IMR-90 (cell line): ENCODE measurements at regions not wholly inside any gene's neighbourhood (a gene's known extent, or its start where the extent isn't known, plus 50 kb on each side); places are given as distances from the start of the nearest gene placed in this dataset.

Source experiments
- ATAC-seq: fragments of 200-7000 bp; cut with Tn5 transposase; 2 replicates; pipeline ENCODE4 v1.9.1; 2020; ENCODE audit warnings: low read depth, mild to moderate bottlenecking, moderate library complexity
- BruUV-seq: library from RNA; stranded (reverse); fragments of 400-500 nt; replicated peaks from 2 replicates; lab custom pipeline; 2021; lab: Mats Ljungman, UMichigan
- CTCF ChIA-PET: fragments of 300-600 bp; formaldehyde crosslinking; extraction: SDS; loops from one replicate; lab custom pipeline; 2021; ENCODE audit warnings: antibody characterized with exemption; lab: Yijun Ruan, JAX
- POLR2A ChIA-PET: fragments of 300-600 bp; sonication (Branson Sonifier 250); formaldehyde crosslinking; loops from one replicate; lab custom pipeline; 2022; ENCODE audit warnings: antibody characterized with exemption; ENCODE audit not compliant: unreplicated experiment; lab: Charles Lee
- DNase-seq: peaks from one replicate; pipeline ENCODE4 v3.0.0; 2013
- H2AFZ ChIP-seq: replicated peaks from 2 replicates; pipeline ENCODE3; 2013; ENCODE audit warnings: low read length, mild to moderate bottlenecking; ENCODE audit not compliant: poor library complexity
- H2AK5ac ChIP-seq: 2 replicates; pipeline ENCODE4 v1.6.1; 2013; ENCODE audit warnings: low read depth, low read length, inconsistent platforms
- H2AK9ac ChIP-seq: replicated peaks from 2 replicates; pipeline ENCODE3; 2013; ENCODE audit warnings: mild to moderate bottlenecking, low read depth, low read length, moderate library complexity; ENCODE audit not compliant: poor library complexity
- H2BK120ac ChIP-seq: 2 replicates; pipeline ENCODE4 v1.6.1; 2013; ENCODE audit warnings: low read depth, low read length, inconsistent platforms
- H2BK15ac ChIP-seq: 3 replicates; pipeline ENCODE4 v1.6.1; 2013; ENCODE audit warnings: low read depth, low read length, inconsistent platforms
- H2BK20ac ChIP-seq: 2 replicates; pipeline ENCODE4 v1.6.1; 2013; ENCODE audit warnings: low read depth, mild to moderate bottlenecking, inconsistent platforms, low read length, moderate library complexity
- H2BK5ac ChIP-seq: 2 replicates; pipeline ENCODE4 v1.6.1; 2013; ENCODE audit warnings: mild to moderate bottlenecking, low read depth, low read length, inconsistent platforms; ENCODE audit not compliant: poor library complexity, severe bottlenecking
- H3K14ac ChIP-seq: replicated peaks from 2 replicates; pipeline ENCODE4 v1.6.1; 2013; ENCODE audit warnings: low read depth, low read length, inconsistent platforms
- H3K18ac ChIP-seq: 2 replicates; pipeline ENCODE4 v1.6.1; 2013; ENCODE audit warnings: low read depth, low read length, control low read depth
- H3K23ac ChIP-seq: 2 replicates; pipeline ENCODE4 v1.6.1; 2013; ENCODE audit warnings: low read depth, low read length, inconsistent platforms
- H3K27ac ChIP-seq: 2 replicates; pipeline ENCODE4 v1.5.1; 2013; ENCODE audit warnings: mild to moderate bottlenecking, control low read depth, low read length; ENCODE audit not compliant: insufficient read depth
- H3K27me3 ChIP-seq: 2 replicates; pipeline ENCODE4 v1.6.1; 2013; ENCODE audit warnings: low read length; ENCODE audit not compliant: control insufficient read depth, insufficient read depth
- H3K36me3 ChIP-seq: 2 replicates; pipeline ENCODE4 v1.6.1; 2013; ENCODE audit warnings: low read length, mixed read lengths; ENCODE audit not compliant: control insufficient read depth, insufficient read depth
- H3K4ac ChIP-seq: 2 replicates; pipeline ENCODE4 v1.6.1; 2013; ENCODE audit warnings: low read depth, low read length, inconsistent platforms
- H3K4me1 ChIP-seq: 2 replicates; pipeline ENCODE4 v1.6.1; 2013; ENCODE audit warnings: low read length, mixed read lengths; ENCODE audit not compliant: control insufficient read depth, insufficient read depth
- H3K4me2 ChIP-seq: 2 replicates; pipeline ENCODE4 v1.6.1; 2013; ENCODE audit warnings: low read depth, mild to moderate bottlenecking, control low read depth, low read length, moderate library complexity
- H3K4me3 ChIP-seq: 2 replicates; pipeline ENCODE4 v1.5.1; 2013; ENCODE audit warnings: low read depth, mild to moderate bottlenecking, control low read depth, low read length, moderate library complexity; ENCODE audit not compliant: insufficient read depth
- H3K56ac ChIP-seq: 2 replicates; pipeline ENCODE4 v1.6.1; 2013; ENCODE audit warnings: low read length, inconsistent platforms; ENCODE audit not compliant: insufficient read depth; ENCODE audit errors: extremely low read depth
- H3K79me1 ChIP-seq, 2 experiments: 2 replicates each; pipeline ENCODE4 v1.6.1; 2013; ENCODE audit warnings: low read length in 2 of 2, inconsistent platforms in 1 of 2, low read depth in 1 of 2
- H3K9ac ChIP-seq: 2 replicates; pipeline ENCODE4 v1.6.1; 2013; ENCODE audit warnings: low read depth, low read length, control low read depth
- H3K9me1 ChIP-seq: 2 replicates; pipeline ENCODE4 v1.6.1; 2013; ENCODE audit warnings: low read length, inconsistent platforms; ENCODE audit not compliant: insufficient read depth
- H3K9me3 ChIP-seq: 2 replicates; pipeline ENCODE4 v1.6.1; 2013; ENCODE audit warnings: low read length; ENCODE audit not compliant: control insufficient read depth, insufficient read depth
- H4K20me1 ChIP-seq: 2 replicates; pipeline ENCODE4 v1.6.1; 2013; ENCODE audit warnings: low read length, inconsistent platforms; ENCODE audit not compliant: insufficient read depth
- H4K5ac ChIP-seq: 2 replicates; pipeline ENCODE4 v1.6.1; 2013; ENCODE audit warnings: mild to moderate bottlenecking, low read depth, low read length, control low read depth
- H4K8ac ChIP-seq, 2 experiments: 2 replicates each; pipeline ENCODE4 v1.6.1; 2013; ENCODE audit warnings: low read depth in 2 of 2, low read length in 2 of 2, control low read depth in 1 of 2, inconsistent platforms in 1 of 2
- H4K91ac ChIP-seq: 2 replicates; pipeline ENCODE4 v1.6.1; 2013; ENCODE audit warnings: low read depth, low read length, inconsistent platforms; ENCODE audit not compliant: insufficient read depth
- FOS ChIP-seq: fragments of 150-350 bp; IDR thresholded peaks from 2 replicates; pipeline ENCODE4 v1.6.1; 2016; ENCODE audit warnings: low read depth, low read length
- MAFK ChIP-seq: IDR thresholded peaks from 2 replicates; pipeline ENCODE4 v1.6.1; 2012; ENCODE audit warnings: low read depth, low read length, improper control_type of control experiment
- RAD21 ChIP-seq: IDR thresholded peaks from 2 replicates; pipeline ENCODE4 v1.6.1; 2012; ENCODE audit warnings: low read length, improper control_type of control experiment
- dilution Hi-C: fragments of 300-500 bp; cut with HindIII; formaldehyde crosslinking; loops from one replicate; pipeline ENCODE4 v1.14.3; 2018; ENCODE audit warnings: low sequenced_read_pairs; ENCODE audit not compliant: unreplicated experiment
- in situ Hi-C: fragments of 300-500 bp; cut with MboI; formaldehyde crosslinking; loops from 3 replicates; pipeline ENCODE4 v1.14.3; 2019; ENCODE audit warnings: low sequenced_read_pairs, inconsistent platforms, mixed read lengths
- intact Hi-C: fragments of 100-400 bp; cut with micrococcal nuclease; formaldehyde crosslinking; loops from 2 replicates; pipeline ENCODE4 v1.10.0; 2022

DNA sequence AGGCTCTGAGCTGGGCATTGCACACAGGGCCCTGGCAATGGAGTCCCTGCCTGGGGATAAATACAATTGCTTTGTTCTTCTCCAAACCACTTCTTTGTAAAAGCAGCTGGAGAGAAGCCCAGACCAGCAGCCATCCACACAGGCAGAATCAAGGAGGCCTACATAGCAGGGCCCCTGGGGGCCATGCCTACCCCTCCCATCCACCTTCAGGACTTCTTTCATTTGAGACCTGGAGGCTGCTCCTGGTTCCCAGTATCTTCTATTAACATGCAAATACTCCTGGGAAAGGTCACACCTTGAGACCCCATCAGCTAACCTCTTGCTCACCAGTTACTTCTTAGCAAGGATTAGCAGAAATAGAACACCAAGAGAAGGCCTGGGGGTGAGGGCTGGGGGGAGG, 511.1 kb downstream of the SOX6 start:
- dilution Hi-C loops = no loop called here
- Histone ChIP-seq H3K9me3 (no peaks in the 10 kb centered on the region), H3K56ac (no peak overlapping the region), H2BK15ac (no peak overlapping the region), H2BK120ac (no peak overlapping the region), H3K4ac (no peak overlapping the region), H2AK5ac (no peak overlapping the region), H3K27ac (no peak overlapping the region), H3K27me3 (no peaks in the 10 kb centered on the region), H2BK5ac (no peak overlapping the region), H4K5ac (no peak overlapping the region), H3K14ac (no peak overlapping the region), H4K91ac (no peak overlapping the region), H3K9ac (no peak overlapping the region), H3K36me3 (no peaks in the 10 kb centered on the region), H4K20me1 (no peaks in the 10 kb centered on the region), H3K79me1 (no peaks in the 10 kb centered on the region), H2BK20ac (no peak overlapping the region), H3K18ac (no peak overlapping the region), H2AK9ac (no peak overlapping the region), H3K4me2 (no peak overlapping the region), H2AFZ (no peak overlapping the region), H3K9me1 (no peaks in the 10 kb centered on the region), H3K23ac (no peak overlapping the region), H3K4me1 (no peaks in the 10 kb centered on the region; the same call in 1 of the 2 replicates), H4K8ac (no peak overlapping the region), H3K4me3 (no peak overlapping the region)
- in situ Hi-C loops = no loop called here
- no peak for ATAC-seq
- BruUV-seq = no TSS peak
- CTCF ChIA-PET = no interaction called here
- TF ChIP-seq FOS (no peak), RAD21 (no peak), MAFK (no peak)
- POLR2A ChIA-PET = no interaction called here
- intact Hi-C loops = no loop called here
- no peak for DNase-seq
